MM.1S (cell line): ENCODE measurements at regions not wholly inside any gene's neighbourhood (a gene's known extent, or its start where the extent isn't known, plus 50 kb on each side); places are given as distances from the start of the nearest gene placed in this dataset.

Source experiments
- DNase-seq: peaks from one replicate; pipeline ENCODE4 v3.0.0-alpha.2; 2015
- H2AFZ ChIP-seq: fragments of 300-600 bp; sonication (generic); 2 replicates; pipeline ENCODE4 v1.6.0; 2016; ENCODE audit warnings: antibody characterized with exemption, low read length
- H3F3A ChIP-seq: fragments of 300-600 bp; sonication (generic); 2 replicates; pipeline ENCODE4 v1.6.1; 2016; ENCODE audit warnings: mild to moderate bottlenecking, antibody characterized with exemption, low read length, moderate library complexity, mixed read lengths; ENCODE audit not compliant: insufficient read depth
- H3K27ac ChIP-seq: fragments of 300-600 bp; sonication (generic); 2 replicates; pipeline ENCODE4 v1.5.1; 2016; ENCODE audit warnings: mild to moderate bottlenecking, low read length
- H3K27me3 ChIP-seq: fragments of 300-600 bp; sonication (generic); replicated peaks from 2 replicates; pipeline ENCODE4 v1.6.0; 2016; ENCODE audit warnings: low read length; ENCODE audit not compliant: insufficient read depth
- H3K36me3 ChIP-seq: fragments of 300-600 bp; sonication (generic); replicated peaks from 2 replicates; pipeline ENCODE4 v1.6.1; 2016; ENCODE audit warnings: mild to moderate bottlenecking, low read length, mixed read lengths; ENCODE audit not compliant: insufficient read depth
- H3K4me1 ChIP-seq: fragments of 300-600 bp; sonication (generic); 2 replicates; pipeline ENCODE4 v1.6.1; 2016; ENCODE audit warnings: low read length, mixed read lengths
- H3K4me2 ChIP-seq: fragments of 300-600 bp; sonication (generic); 2 replicates; pipeline ENCODE4 v1.6.0; 2016; ENCODE audit warnings: low read depth, low read length
- H3K4me3 ChIP-seq: fragments of 300-600 bp; sonication (generic); 2 replicates; pipeline ENCODE4 v1.5.1; 2016; ENCODE audit warnings: low read length, mixed read lengths
- H3K79me2 ChIP-seq: fragments of 300-600 bp; sonication (generic); 2 replicates; pipeline ENCODE4 v1.6.1; 2016; ENCODE audit warnings: mixed run types, low read length, mixed read lengths
- H3K9ac ChIP-seq: fragments of 300-600 bp; sonication (generic); 2 replicates; pipeline ENCODE4 v1.6.1; 2016; ENCODE audit warnings: low read length, mixed read lengths
- H3K9me2 ChIP-seq: fragments of 300-600 bp; sonication (generic); replicated peaks from 2 replicates; pipeline ENCODE4 v1.6.1; 2016; ENCODE audit warnings: mild to moderate bottlenecking, low read length, mixed read lengths; ENCODE audit not compliant: insufficient read depth
- H3K9me3 ChIP-seq: fragments of 300-600 bp; sonication (generic); replicated peaks from 2 replicates; pipeline ENCODE4 v1.6.1; 2016; ENCODE audit warnings: mild to moderate bottlenecking, low read length, mixed read lengths; ENCODE audit not compliant: insufficient read depth
- H4K20me1 ChIP-seq: fragments of 300-600 bp; sonication (generic); 2 replicates; pipeline ENCODE4 v1.6.1; 2016; ENCODE audit warnings: mild to moderate bottlenecking, low read length, moderate library complexity, mixed read lengths; ENCODE audit not compliant: insufficient read depth
- CTCF ChIP-seq: fragments of 300-600 bp; sonication (generic); IDR thresholded peaks from 2 replicates; pipeline ENCODE4 v1.5.1; 2016; ENCODE audit warnings: antibody characterized with exemption, low read length, mixed read lengths
- EZH2 ChIP-seq: fragments of 300-600 bp; sonication (generic); optimal IDR thresholded peaks from 2 replicates; pipeline ENCODE3; 2017; ENCODE audit warnings: low read depth, mild to moderate bottlenecking, antibody characterized with exemption, low read length, mixed read lengths
- EZH2phosphoT487 ChIP-seq: fragments of 300-600 bp; sonication (generic); IDR thresholded peaks from 2 replicates; pipeline ENCODE4 v1.6.1; 2018; ENCODE audit warnings: antibody characterized with exemption, low read length

GRCh38 chr9:85258823-85259370 is 482.9 kb downstream of the AGTPBP1 start:
- Histone ChIP-seq H3K27me3 (no peaks in the 10 kb centered on the region), H3K27ac (no peak overlapping the region), H3K4me1 (no peaks in the 10 kb centered on the region), H2AFZ (peak overlapping the region; percentile 56; the same call in 1 of the 2 replicates), H3K9ac (no peak overlapping the region), H3K4me3 (no peak overlapping the region), H4K20me1 (no peaks in the 10 kb centered on the region), H3F3A (no peaks in the 10 kb centered on the region), H3K79me2 (no peaks in the 10 kb centered on the region), H3K9me3 (no peaks in the 10 kb centered on the region), H3K36me3 (no peaks in the 10 kb centered on the region), H3K4me2 (peak overlapping the region; percentile 27; the same call in 1 of the 2 replicates), H3K9me2 (no peaks in the 10 kb centered on the region)
- peak; percentile 82 for DNase-seq
- no peak for TF ChIP-seq EZH2phosphoT487
- TF ChIP-seq CTCF, result peak; percentile 86
- TF ChIP-seq EZH2, result no peak

- H3K27ac ChIP-seq, result no peak overlapping the region
- TF ChIP-seq CTCF (no peak), EZH2phosphoT487 (no peak), EZH2 (no peak)
- no peak for DNase-seq
Observed at GRCh38 chr9:85258236-85258635, 483.5 kb downstream of the AGTPBP1 start.

GRCh38 chr9:85249313-85249621 is 492.5 kb downstream of the AGTPBP1 start:
- no peak overlapping the region for H3K4me3 ChIP-seq
- H3K9ac ChIP-seq, result no peak overlapping the region
- H2AFZ ChIP-seq, result no peak overlapping the region
- no peaks in the 10 kb centered on the region for H3K9me2 ChIP-seq
- TF ChIP-seq EZH2phosphoT487 (no peak), CTCF (no peak), EZH2 (no peak)
- no peaks in the 10 kb centered on the region for H3K79me2 ChIP-seq
- no peak overlapping the region for H3K27ac ChIP-seq
- H3K27me3 ChIP-seq, result no peaks in the 10 kb centered on the region
- no peaks in the 10 kb centered on the region for H3K9me3 ChIP-seq
- H3F3A ChIP-seq, result no peaks in the 10 kb centered on the region
- DNase-seq, result no peak
- no peak overlapping the region for H3K4me2 ChIP-seq
- no peaks in the 10 kb centered on the region for H4K20me1 ChIP-seq
- no peaks in the 10 kb centered on the region for H3K36me3 ChIP-seq
- no peaks in the 10 kb centered on the region for H3K4me1 ChIP-seq

More at GRCh38 chr9:85258236-85258635, 483.5 kb downstream of the AGTPBP1 start:
- Histone ChIP-seq H3K9ac (no peak overlapping the region), H3K79me2 (no peaks in the 10 kb centered on the region), H3K4me3 (no peak overlapping the region), H2AFZ (no peak overlapping the region), H4K20me1 (no peaks in the 10 kb centered on the region), H3K36me3 (no peaks in the 10 kb centered on the region), H3K9me2 (no peaks in the 10 kb centered on the region), H3K9me3 (no peaks in the 10 kb centered on the region), H3F3A (no peaks in the 10 kb centered on the region), H3K27me3 (no peaks in the 10 kb centered on the region), H3K4me1 (no peaks in the 10 kb centered on the region), H3K4me2 (no peak overlapping the region)
